Activated B cell treated with CpG ODN at 0.5 μM for 24 hours (primary cell): ENCODE measurements at regions not wholly inside any gene's neighbourhood (a gene's known extent, or its start where the extent isn't known, plus 50 kb on each side); places are given as distances from the start of the nearest gene placed in this dataset.

Experiments
- ATAC-seq: fragments of 200-7000 bp; cut with Tn5 transposase; one replicate; pipeline ENCODE4 v1.10.0; 2021; ENCODE audit warnings: low read depth, mild to moderate bottlenecking, moderate library complexity
- CTCF ChIA-PET: fragments of 350-600 bp; sonication (Branson Sonifier 250); formaldehyde crosslinking; loops from one replicate; lab custom pipeline; 2021; ENCODE audit warnings: antibody characterized with exemption; lab: Charles Lee
- POLR2A ChIA-PET: fragments of 350-600 bp; sonication (Branson Sonifier 250); formaldehyde crosslinking; loops from one replicate; lab custom pipeline; 2021; ENCODE audit warnings: antibody characterized with exemption; lab: Charles Lee
- DNase-seq: peaks from one replicate; pipeline ENCODE4 v3.0.0; 2022
- H3K27ac Mint-ChIP-seq: one replicate; pipeline ENCODE4 v1.8.0; 2020; ENCODE audit warnings: mixed read lengths
- H3K27me3 Mint-ChIP-seq: one replicate; pipeline ENCODE4 v1.8.0; 2021; ENCODE audit warnings: mixed read lengths
- H3K36me3 Mint-ChIP-seq: one replicate; pipeline ENCODE4 v1.8.0; 2021; ENCODE audit warnings: low read depth, mixed read lengths
- H3K4me1 Mint-ChIP-seq: one replicate; pipeline ENCODE4 v1.8.0; 2021; ENCODE audit warnings: mixed read lengths
- H3K4me3 Mint-ChIP-seq: one replicate; pipeline ENCODE4 v1.8.0; 2020; ENCODE audit warnings: mild to moderate bottlenecking, mixed read lengths
- H3K9me3 Mint-ChIP-seq: one replicate; pipeline ENCODE4 v1.8.0; 2020; ENCODE audit warnings: mixed read lengths
- CTCF ChIP-seq: fragments of 200-600 bp; IDR thresholded peaks from one replicate; pipeline ENCODE4 v1.8.0; 2022; ENCODE audit warnings: antibody characterized with exemption, mild to moderate bottlenecking
- intact Hi-C: fragments of 100-400 bp; cut with micrococcal nuclease; formaldehyde crosslinking; loops from one replicate; pipeline ENCODE4 v1.15.1; 2024

GRCh38 chr4:127383666-127384065, 249.1 kb upstream of the INTU start:
- ChIA-PET CTCF (no interaction called here), POLR2A (no interaction called here)
- Mint-ChIP-seq H3K9me3 (no peaks in the 10 kb centered on the region), H3K36me3 (no peaks in the 10 kb centered on the region), H3K4me1 (no peaks in the 10 kb centered on the region), H3K27me3 (no peaks in the 10 kb centered on the region), H3K27ac (no peak overlapping the region), H3K4me3 (no peak overlapping the region)
- intact Hi-C loops = no loop called here
- no peak for TF ChIP-seq CTCF
- ATAC-seq (no peak), DNase-seq (no peak)

GRCh38 chr4:127394516-127394915, 238.2 kb upstream of the INTU start:
- no peaks in the 10 kb centered on the region for H3K4me1 Mint-ChIP-seq
- no peak for TF ChIP-seq CTCF
- DNase-seq (no peak), ATAC-seq (no peak)
- intact Hi-C loops = no loop called here
- H3K9me3 Mint-ChIP-seq = no peaks in the 10 kb centered on the region
- POLR2A ChIA-PET = no interaction called here
- H3K36me3 Mint-ChIP-seq = no peaks in the 10 kb centered on the region
- no peaks in the 10 kb centered on the region for H3K27me3 Mint-ChIP-seq
- H3K27ac Mint-ChIP-seq = no peak overlapping the region
- no peak overlapping the region for H3K4me3 Mint-ChIP-seq
- CTCF ChIA-PET = no interaction called here

DNA sequence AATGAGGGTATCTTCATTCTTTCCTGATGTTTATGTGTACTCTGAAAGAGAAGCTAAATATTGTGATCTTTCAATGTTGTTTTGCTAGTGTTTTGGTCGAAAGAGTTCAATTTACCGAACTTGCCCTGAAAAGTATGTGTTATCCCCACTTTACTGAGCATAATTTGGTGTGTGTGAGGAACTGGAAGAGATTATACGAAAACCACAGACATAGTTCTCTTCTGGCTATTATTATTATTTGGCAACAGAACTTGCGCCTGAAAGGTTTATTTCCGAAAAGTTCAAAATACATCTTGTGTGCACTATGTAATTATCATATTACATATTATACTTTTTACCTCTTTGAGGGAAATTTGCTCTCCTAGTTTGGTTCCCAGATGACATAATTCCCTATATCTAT, 232.5 kb upstream of the INTU start:
- no peak overlapping the region for H3K27ac Mint-ChIP-seq
- H3K27me3 Mint-ChIP-seq = no peaks in the 10 kb centered on the region
- H3K4me1 Mint-ChIP-seq = no peaks in the 10 kb centered on the region
- no peak for DNase-seq
- intact Hi-C loops = no loop called here
- H3K9me3 Mint-ChIP-seq = no peaks in the 10 kb centered on the region
- ChIA-PET POLR2A (no interaction called here), CTCF (no interaction called here)
- no peak overlapping the region for H3K4me3 Mint-ChIP-seq
- TF ChIP-seq CTCF = no peak
- no peak for ATAC-seq
- no peaks in the 10 kb centered on the region for H3K36me3 Mint-ChIP-seq

DNA sequence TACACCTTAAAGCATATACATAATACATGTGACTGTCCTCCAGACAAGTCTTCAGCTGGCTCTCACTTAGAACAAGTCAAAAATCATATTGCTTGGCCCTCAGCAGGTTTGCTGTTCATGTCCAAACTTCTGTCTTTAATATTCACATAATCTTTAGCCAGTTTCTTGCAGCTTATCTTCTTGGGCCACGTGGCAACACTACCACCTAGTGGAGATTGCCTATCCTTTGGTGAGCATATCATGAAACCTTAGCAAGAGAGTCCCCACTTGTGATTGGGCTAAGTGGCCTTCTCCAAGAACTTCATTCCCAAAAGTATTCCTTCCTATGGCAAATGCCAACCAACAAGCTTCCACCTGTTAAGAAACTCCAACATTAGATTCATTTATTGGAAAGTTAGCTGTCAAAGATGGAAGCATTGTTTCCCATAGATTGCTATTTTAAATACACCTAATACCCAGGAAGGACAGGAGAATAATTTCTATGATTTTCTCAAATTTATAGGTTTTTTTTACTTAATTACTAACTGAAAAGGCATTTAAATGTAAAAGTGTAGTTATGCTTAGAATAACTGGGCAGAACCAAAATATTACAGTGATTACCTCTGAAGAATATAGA, 231.9 kb upstream of the INTU start:
- Mint-ChIP-seq H3K9me3 (no peaks in the 10 kb centered on the region), H3K27me3 (no peaks in the 10 kb centered on the region), H3K4me1 (no peaks in the 10 kb centered on the region), H3K27ac (no peak overlapping the region), H3K36me3 (no peaks in the 10 kb centered on the region), H3K4me3 (no peak overlapping the region)
- ChIA-PET CTCF (no interaction called here), POLR2A (no interaction called here)
- ATAC-seq (no peak), DNase-seq (no peak)
- intact Hi-C loops = no loop called here
- TF ChIP-seq CTCF = no peak

GRCh38 chr4:127403471-127404084, 229.2 kb upstream of the INTU start:
- Mint-ChIP-seq H3K4me3 (no peak overlapping the region), H3K9me3 (peaks cover 4% of the 10 kb centered on the region), H3K27me3 (no peaks in the 10 kb centered on the region), H3K4me1 (no peaks in the 10 kb centered on the region), H3K36me3 (no peaks in the 10 kb centered on the region), H3K27ac (no peak overlapping the region)
- CTCF ChIA-PET = no interaction called here
- POLR2A ChIA-PET = no interaction called here
- DNase-seq (no peak), ATAC-seq (no peak)
- intact Hi-C loops = no loop called here
- TF ChIP-seq CTCF = no peak
